K562 (cell line): ENCODE measurements at regions not wholly inside any gene's neighbourhood (a gene's known extent, or its start where the extent isn't known, plus 50 kb on each side); places are given as distances from the start of the nearest gene placed in this dataset.

Experiments
- ATAC-seq: fragments of 200-7000 bp; cut with Tn5 transposase; 3 replicates; pipeline ENCODE4 v1.9.1; 2020; ENCODE audit warnings: moderate library complexity
- BruUV-seq: library from RNA; stranded (reverse); fragments of 400-500 nt; replicated peaks from 2 replicates; lab custom pipeline; 2021; lab: Mats Ljungman, UMichigan
- CTCF ChIA-PET: fragments of 300-600 bp; formaldehyde crosslinking; extraction: SDS; loops from one replicate; lab custom pipeline; 2021; ENCODE audit warnings: low intra/inter-chr PET ratio; lab: Yijun Ruan, JAX
- POLR2A ChIA-PET: fragments of 300-600, 350-650 bp; sonication (Branson Sonifier 250); formaldehyde crosslinking; extraction: SDS; loops from one replicate; lab custom pipeline; 2021; ENCODE audit warnings: antibody characterized with exemption, inconsistent platforms; lab: Yijun Ruan, JAX
- DNase-seq, 4 experiments: peaks; one replicate each; pipeline versions ENCODE4 v3.0.0 to v3.0.0-alpha.2; 2011 to 2018; ENCODE audit warnings: low spot score in 3 of 4, mixed read lengths in 3 of 4; ENCODE audit errors: extremely low read depth in 1 of 4
- FAIRE-seq: peaks from 2 replicates; lab custom pipeline; 2011; peaks lifted over from hg19 to GRCh38; lab: Jason Lieb, UNC
- H2AFZ ChIP-seq: 2 replicates; pipeline ENCODE4 v1.6.0; 2011; ENCODE audit warnings: low read depth, low read length, control low read depth, inconsistent platforms
- H3K27ac ChIP-seq: fragments of 200-600 bp; 3 replicates; pipeline ENCODE4 v1.8.0; 2011; ENCODE audit warnings: low read depth, mild to moderate bottlenecking, control low read depth, inconsistent platforms, low read length, moderate library complexity, mixed read lengths; ENCODE audit errors: extremely low read depth
- H3K27me3 ChIP-seq, 2 experiments: fragments of 300-600 bp in 1 of 2; 2 replicates in 1 of 2; 3 replicates in 1 of 2; pipeline versions ENCODE4 v1.6.0 to v1.8.0; 2011; ENCODE audit warnings: inconsistent platforms in 2 of 2, low read length in 2 of 2, mild to moderate bottlenecking in 1 of 2, mixed read lengths in 1 of 2, moderate library complexity in 1 of 2; ENCODE audit not compliant: control insufficient read depth in 2 of 2, insufficient read depth in 2 of 2
- H3K36me3 ChIP-seq: fragments of 300-600 bp; 3 replicates; pipeline ENCODE4 v1.8.0; 2011; ENCODE audit warnings: mild to moderate bottlenecking, low read length, inconsistent platforms; ENCODE audit not compliant: control insufficient read depth, insufficient read depth
- H3K4me1 ChIP-seq, 2 experiments: fragments of 200-600 bp in 1 of 2; replicated peaks in 1 of 2; 2 replicates in 1 of 2; 3 replicates in 1 of 2; pipeline versions ENCODE4 v1.5.1 to v1.8.0; 2011; ENCODE audit warnings: inconsistent platforms in 2 of 2, low read length in 2 of 2, mild to moderate bottlenecking in 1 of 2, mixed read lengths in 1 of 2, moderate library complexity in 1 of 2; ENCODE audit not compliant: control insufficient read depth in 2 of 2, insufficient read depth in 2 of 2
- H3K4me2 ChIP-seq: 2 replicates; pipeline ENCODE4 v1.6.1; 2011; ENCODE audit warnings: low read length, control low read depth, inconsistent platforms, mixed read lengths; ENCODE audit not compliant: insufficient read depth
- H3K4me3 ChIP-seq: fragments of 200-600 bp; sonication (generic), shearing (Covaris generic); 2 replicates; pipeline ENCODE4 v1.5.1; 2016; ENCODE audit warnings: control low read depth, inconsistent platforms
- H3K79me2 ChIP-seq: fragments of 200-600 bp; 3 replicates; pipeline ENCODE4 v1.8.0; 2011; ENCODE audit warnings: low read length, inconsistent platforms; ENCODE audit not compliant: control insufficient read depth, insufficient read depth
- H3K9ac ChIP-seq, 2 experiments: 2 replicates each; pipeline versions ENCODE4 v1.6.0 to v1.6.1; 2011; ENCODE audit warnings: low read depth in 2 of 2, low read length in 2 of 2, control low read depth in 1 of 2, inconsistent platforms in 1 of 2, mild to moderate bottlenecking in 1 of 2, mixed read lengths in 1 of 2; ENCODE audit not compliant: insufficient read depth in 1 of 2
- H3K9me1 ChIP-seq: one replicate; pipeline ENCODE4 v1.6.0; 2011; ENCODE audit warnings: inconsistent platforms, mild to moderate bottlenecking, low read length, moderate library complexity; ENCODE audit not compliant: control insufficient read depth, insufficient read depth
- H3K9me3 ChIP-seq: replicated peaks from 2 replicates; pipeline ENCODE4 v1.5.1; 2011; ENCODE audit warnings: low read depth, low read length, inconsistent platforms; ENCODE audit not compliant: control insufficient read depth, insufficient read depth
- H4K20me1 ChIP-seq: replicated peaks from 2 replicates; pipeline ENCODE4 v1.6.1; 2011; ENCODE audit warnings: low read length, inconsistent platforms, mixed read lengths; ENCODE audit not compliant: control insufficient read depth, insufficient read depth
- CEBPB ChIP-seq: fragments of 450-650 bp; IDR thresholded peaks from 2 replicates; pipeline ENCODE4 v1.6.1; 2016; ENCODE audit warnings: missing genetic modification characterization, missing compliant biosample characterization
- CEBPG ChIP-seq, 3 experiments: fragments of 200-800 bp in 1 of 3; sonication (Bioruptor generic) in 1 of 3; sonication (generic) in 1 of 3; formaldehyde crosslinking in 1 of 3; IDR thresholded peaks in 2 of 3; conservative IDR thresholded peaks in 1 of 3; 2 replicates each; pipeline versions ENCODE4 v1.6.1 to v1.8.0; 2016 to 2022; ENCODE audit warnings: missing compliant biosample characterization in 2 of 3, missing genetic modification characterization in 2 of 3, mild to moderate bottlenecking in 1 of 3, missing genetic modification reagents in 1 of 3
- CREB5 ChIP-seq: fragments of 250-450 bp; sonication (Bioruptor Pico); IDR thresholded peaks from 2 replicates; pipeline ENCODE4 v1.5.0; 2020; ENCODE audit warnings: mild to moderate bottlenecking
- ETV1 ChIP-seq: fragments of 450-650 bp; conservative IDR thresholded peaks from 2 replicates; pipeline ENCODE4 v1.6.1; 2016; ENCODE audit warnings: missing genetic modification characterization, control low read depth, low read depth, missing compliant biosample characterization
- HLTF ChIP-seq: fragments of 450-650 bp; IDR thresholded peaks from 2 replicates; pipeline ENCODE4 v1.6.1; 2016
- HOXB6 ChIP-seq: fragments of 250-450 bp; sonication (Bioruptor Pico); IDR thresholded peaks from 2 replicates; pipeline ENCODE4 v1.5.1; 2022; ENCODE audit warnings: mild to moderate bottlenecking, borderline replicate concordance
- KDM2B ChIP-seq: fragments of 250-450 bp; sonication (Bioruptor Pico); IDR thresholded peaks from 2 replicates; pipeline ENCODE4 v1.8.0; 2021; ENCODE audit warnings: mild to moderate bottlenecking, moderate library complexity
- KDM4B ChIP-seq, 2 experiments: fragments of 450-650 bp in 1 of 2; sonication (generic) in 1 of 2; IDR thresholded peaks; 2 replicates each; pipeline ENCODE4 v1.6.1; 2016 to 2017; ENCODE audit warnings: borderline replicate concordance in 2 of 2, antibody characterized with exemption in 1 of 2, low read depth in 1 of 2, mild to moderate bottlenecking in 1 of 2
- MTA1 ChIP-seq: fragments of 450-650 bp; IDR thresholded peaks from 2 replicates; pipeline ENCODE4 v1.6.1; 2017; ENCODE audit warnings: borderline replicate concordance
- MTF1 ChIP-seq: fragments of 250-450 bp; sonication (Bioruptor Pico); IDR thresholded peaks from 2 replicates; pipeline ENCODE4 v1.9.0; 2021; ENCODE audit warnings: moderate library complexity, mild to moderate bottlenecking, inconsistent platforms, borderline replicate concordance
- NR0B1 ChIP-seq: fragments of 450-650 bp; IDR thresholded peaks from one replicate; pipeline ENCODE4 v1.6.1; 2018; ENCODE audit warnings: mild to moderate bottlenecking, moderate library complexity; ENCODE audit not compliant: partially characterized antibody
- PATZ1 ChIP-seq: fragments of 250-450 bp; sonication (Bioruptor Pico); IDR thresholded peaks from 2 replicates; pipeline ENCODE4 v1.5.0; 2020; ENCODE audit warnings: mild to moderate bottlenecking, borderline replicate concordance
- PML ChIP-seq: IDR thresholded peaks from 2 replicates; pipeline ENCODE4 v1.6.1; 2012; ENCODE audit warnings: low read length, inconsistent platforms
- THRAP3 ChIP-seq: fragments of 450-650 bp; IDR thresholded peaks from 2 replicates; pipeline ENCODE4 v1.6.1; 2016; ENCODE audit warnings: mild to moderate bottlenecking, inconsistent platforms, borderline replicate concordance
- ZNF174 ChIP-seq: fragments of 250-450 bp; sonication (Bioruptor Pico); IDR thresholded peaks from 2 replicates; pipeline ENCODE4 v1.4.0; 2020; ENCODE audit warnings: mild to moderate bottlenecking
- ZNF551 ChIP-seq: fragments of 250-450 bp; sonication (Bioruptor Pico); IDR thresholded peaks from 2 replicates; pipeline ENCODE4 v1.5.0; 2021; ENCODE audit warnings: mild to moderate bottlenecking, moderate library complexity
- ZNF780A ChIP-seq: fragments of 250-450 bp; sonication (Bioruptor Pico); IDR thresholded peaks from 2 replicates; pipeline ENCODE4 v1.5.0; 2021; ENCODE audit warnings: mild to moderate bottlenecking
- WGBS: fragments of 100-300 bp; shearing (Covaris generic); methylation state at CpG from one replicate; pipeline ENCODE4 v1.1.6; 2016; ENCODE audit warnings: low coverage, mixed read lengths; ENCODE audit not compliant: insufficient coverage; ENCODE audit errors: missing lambda C conversion rate; 5-methylcytosine and 5-hydroxymethylcytosine counted together
- in situ Hi-C: fragments of 300-500 bp; cut with MboI; formaldehyde crosslinking; loops from 4 replicates; pipeline ENCODE4 v1.15.0; 2018; ENCODE audit warnings: inconsistent platforms, mixed read lengths
- intact Hi-C: fragments of 100-400 bp; cut with micrococcal nuclease; formaldehyde crosslinking; loops from 2 replicates; pipeline ENCODE4 v1.14.2; 2022

GRCh38 chr7:156456032-156456431 lies 184.5 kb upstream of the RNF32 start:
- ChIA-PET CTCF (no interaction called here), POLR2A (interaction anchor here (0.6 kb wide), 1 partner anchor 629 kb away, joined by 4 read pairs; no protein-coding TSS in a partner anchor)
- H3K9ac ChIP-seq = no peak overlapping the region
- no peaks in the 10 kb centered on the region for H3K9me3 ChIP-seq
- H2AFZ ChIP-seq = no peak overlapping the region
- no peaks in the 10 kb centered on the region for H3K36me3 ChIP-seq
- H3K9me1 ChIP-seq = no peaks in the 10 kb centered on the region
- FAIRE-seq (no peak), DNase-seq (no peak), ATAC-seq (no peak)
- WGBS = under 1% methylated on average over 8 of the region's 8 CpGs
- no peak overlapping the region for H3K4me2 ChIP-seq
- H3K27ac ChIP-seq = no peak overlapping the region
- TF ChIP-seq ZNF780A (CRISPR knock-in tag) (no peak), CEBPB (tag) (peak; percentile 76), NR0B1 (no peak), MTF1 (CRISPR knock-in tag) (no peak), THRAP3 (no peak), KDM2B (CRISPR knock-in tag) (no peak), ETV1 (no peak), HOXB6 (CRISPR knock-in tag) (no peak), CEBPG (CRISPR knock-in tag; IDR thresholded peaks at IDR 0.05) (no peak), CEBPG (tag; conservative IDR thresholded peaks at IDR 0.05 in 1 of 2, IDR thresholded peaks at IDR 0.05 in 1 of 2) (peak in 1 of 2 experiments; percentile 54; a peak in 2 of 4 replicates), KDM4B (IDR thresholded peaks at IDR 0.05; ENCODE audit: borderline replicate concordance in 2 of 2, low read depth in 1 of 2) (no peak), HLTF (no peak), MTA1 (no peak), ZNF551 (CRISPR knock-in tag) (no peak), PML (no peak), ZNF174 (CRISPR knock-in tag) (no peak), PATZ1 (CRISPR knock-in tag) (no peak), CREB5 (CRISPR knock-in tag) (no peak)
- peaks cover 54 to 73% of the 10 kb centered on the region in 2 experiments for H3K27me3 ChIP-seq
- in situ Hi-C loops = loop anchor here (10.0 kb wide), 1 partner anchor 381 kb away; no protein-coding TSS in a partner anchor
- intact Hi-C loops = no loop called here
- no peaks in the 10 kb centered on the region; the same call in none of the 2 replicates for H4K20me1 ChIP-seq
- H3K4me1 ChIP-seq = no peaks in the 10 kb centered on the region
- no TSS peak for BruUV-seq
- H3K79me2 ChIP-seq = no peaks in the 10 kb centered on the region
- H3K4me3 ChIP-seq = no peak overlapping the region
